Left ventricle myocardium inferior (tissue), 1 donor: ENCODE measurements at regions not wholly inside any gene's neighbourhood (a gene's known extent, or its start where the extent isn't known, plus 50 kb on each side); places are given as distances from the start of the nearest gene placed in this dataset.

Experiments
- DNase-seq: peaks from one replicate; pipeline ENCODE4 v3.0.0-alpha.2; 2020
- H3K27ac ChIP-seq: fragments of 200-600 bp; replicated peaks from 2 replicates; pipeline ENCODE4 v1.8.0; 2021
- H3K27me3 ChIP-seq: fragments of 200-600 bp; 2 replicates; pipeline ENCODE4 v1.8.0; 2021; ENCODE audit warnings: low read depth
- H3K36me3 ChIP-seq: fragments of 200-600 bp; 2 replicates; pipeline ENCODE4 v1.8.0; 2021
- H3K4me1 ChIP-seq: fragments of 200-600 bp; 2 replicates; pipeline ENCODE4 v1.8.0; 2021
- H3K4me3 ChIP-seq: fragments of 200-600 bp; 2 replicates; pipeline ENCODE4 v1.8.0; 2021; ENCODE audit warnings: mild to moderate bottlenecking, moderate library complexity
- H3K9me3 ChIP-seq: fragments of 200-600 bp; replicated peaks from 2 replicates; pipeline ENCODE4 v1.8.0; 2021
- CTCF ChIP-seq: fragments of 200-600 bp; IDR thresholded peaks from 2 replicates; pipeline ENCODE4 v1.8.0; 2021; ENCODE audit warnings: antibody characterized with exemption, mild to moderate bottlenecking, borderline replicate concordance
- intact Hi-C: fragments of 100-400 bp; cut with micrococcal nuclease; formaldehyde crosslinking; loops from one replicate; pipeline ENCODE4 v1.11.0; 2022
- donor health status: DM: no; HTN: yes; CAD: no; lungs with severe emphysema.

GRCh38 chr2:60678551-60678950 lies 77.5 kb upstream of the PAPOLG start:
- H3K27ac ChIP-seq = no peak overlapping the region
- no peak for TF ChIP-seq CTCF
- no peak overlapping the region for H3K4me3 ChIP-seq
- peaks cover 40% of the 10 kb centered on the region for H3K27me3 ChIP-seq
- no peak for DNase-seq
- H3K36me3 ChIP-seq = no peaks in the 10 kb centered on the region
- H3K4me1 ChIP-seq = no peaks in the 10 kb centered on the region
- H3K9me3 ChIP-seq = no peaks in the 10 kb centered on the region
- intact Hi-C loops = no loop called here

GRCh38 chr2:60679036-60679780 lies 76.9 kb upstream of the PAPOLG start:
- Histone ChIP-seq H3K4me3 (no peak overlapping the region), H3K4me1 (no peaks in the 10 kb centered on the region), H3K27me3 (peaks cover 40% of the 10 kb centered on the region), H3K36me3 (no peaks in the 10 kb centered on the region), H3K9me3 (no peaks in the 10 kb centered on the region), H3K27ac (no peak overlapping the region)
- no peak for TF ChIP-seq CTCF
- DNase-seq = no peak
- intact Hi-C loops = no loop called here

DNA sequence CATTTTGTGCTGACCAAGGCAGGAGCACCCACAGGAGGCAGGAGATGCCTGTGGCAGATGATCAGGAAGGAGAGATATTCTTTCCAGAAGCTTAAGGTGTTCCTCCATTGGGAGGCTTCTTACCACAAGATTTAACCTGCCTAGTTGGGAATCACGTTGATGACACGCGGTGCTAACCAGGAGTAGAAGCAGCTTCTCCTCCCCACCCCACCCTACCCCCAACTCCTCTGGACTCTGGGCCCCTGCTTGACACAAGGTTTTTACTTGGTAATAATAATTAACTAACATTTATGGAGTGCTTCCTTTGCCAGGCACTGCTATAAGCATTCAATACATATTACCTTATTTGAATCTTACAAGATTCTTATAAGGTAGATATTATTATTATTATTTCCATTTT lies 62.5 kb upstream of the PAPOLG start:
- H3K27me3 ChIP-seq = peaks cover 51% of the 10 kb centered on the region
- DNase-seq = no peak
- no peaks in the 10 kb centered on the region for H3K4me1 ChIP-seq
- no peaks in the 10 kb centered on the region for H3K36me3 ChIP-seq
- intact Hi-C loops = no loop called here
- H3K27ac ChIP-seq = no peak overlapping the region
- no peaks in the 10 kb centered on the region for H3K9me3 ChIP-seq
- TF ChIP-seq CTCF = no peak
- no peak overlapping the region for H3K4me3 ChIP-seq

DNA sequence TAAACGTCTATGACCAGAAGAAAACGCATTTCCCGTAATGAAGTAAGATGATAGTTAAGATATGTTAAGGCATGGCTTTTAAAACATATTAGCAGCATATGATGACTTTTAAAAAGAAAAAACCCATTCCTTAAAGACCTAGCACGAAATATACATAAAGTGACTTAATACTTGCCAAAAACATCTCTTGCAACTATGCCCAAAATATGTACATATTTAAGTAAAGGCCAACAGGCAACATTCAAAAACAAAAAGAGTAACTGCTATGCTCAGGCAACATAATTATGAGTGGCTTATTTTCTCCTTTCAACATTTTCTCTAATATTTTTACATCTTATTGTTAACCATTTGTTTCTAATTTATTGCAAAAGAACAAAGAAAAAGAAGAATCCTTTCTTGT lies 60.3 kb upstream of the PAPOLG start:
- no peak overlapping the region for H3K4me3 ChIP-seq
- H3K9me3 ChIP-seq = no peaks in the 10 kb centered on the region
- H3K36me3 ChIP-seq = no peaks in the 10 kb centered on the region
- H3K27me3 ChIP-seq = peaks cover 33% of the 10 kb centered on the region
- intact Hi-C loops = no loop called here
- no peak for DNase-seq
- no peaks in the 10 kb centered on the region for H3K4me1 ChIP-seq
- no peak for TF ChIP-seq CTCF
- no peak overlapping the region for H3K27ac ChIP-seq

DNA sequence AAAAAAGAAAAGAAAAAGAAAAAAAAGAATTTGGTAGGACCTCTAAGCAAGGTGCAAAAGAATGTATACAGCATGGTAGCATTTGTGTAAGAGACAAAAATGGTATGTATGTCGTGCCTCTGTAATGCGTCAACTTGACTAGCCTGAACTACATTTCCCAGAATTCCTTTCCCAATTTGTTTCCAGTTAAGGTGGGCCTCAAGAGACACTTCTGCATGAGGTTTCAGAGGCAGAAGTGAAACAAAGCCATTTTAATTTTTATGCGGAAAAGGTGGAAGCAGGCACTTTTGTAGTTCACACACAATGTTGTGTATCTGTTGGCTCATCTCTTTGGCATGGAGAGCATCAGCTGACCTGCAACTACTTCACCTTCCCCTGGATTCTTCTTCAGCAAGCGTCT lies 56.5 kb upstream of the PAPOLG start:
- Histone ChIP-seq H3K27me3 (peaks cover 9% of the 10 kb centered on the region), H3K36me3 (no peaks in the 10 kb centered on the region), H3K4me3 (no peak overlapping the region), H3K4me1 (no peaks in the 10 kb centered on the region), H3K27ac (no peak overlapping the region), H3K9me3 (no peaks in the 10 kb centered on the region)
- DNase-seq = no peak
- intact Hi-C loops = no loop called here
- no peak for TF ChIP-seq CTCF
